HG02759 (cell line): ENCODE measurements at regions not wholly inside any gene's neighbourhood (a gene's known extent, or its start where the extent isn't known, plus 50 kb on each side); places are given as distances from the start of the nearest gene placed in this dataset.

ENCODE experiments used
- ATAC-seq: cut with Tn5 transposase; IDR thresholded peaks from one replicate; pipeline ENCODE4 v1.9.1; 2021; ENCODE audit warnings: mild to moderate bottlenecking, moderate library complexity; ENCODE audit not compliant: unreplicated experiment

GRCh38 chr6:37105148-37106050 lies 64.6 kb upstream of the PIM1 start:
- no peak for ATAC-seq

DNA sequence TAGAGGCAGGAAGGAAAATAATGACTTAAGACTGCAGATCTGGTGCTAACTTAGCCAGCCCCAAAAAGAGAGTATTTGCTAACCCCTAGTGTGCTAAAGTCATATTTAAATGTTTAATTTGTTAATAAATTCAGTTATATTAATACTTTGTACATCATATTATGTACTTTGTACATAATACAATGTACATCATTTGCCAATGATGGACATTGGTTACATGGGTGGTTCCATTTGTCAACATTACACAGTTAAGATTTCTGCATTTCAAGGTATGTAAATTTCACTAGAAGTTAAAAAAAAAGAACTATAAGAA lies 63.9 kb upstream of the PIM1 start:
- ATAC-seq: no peak

DNA sequence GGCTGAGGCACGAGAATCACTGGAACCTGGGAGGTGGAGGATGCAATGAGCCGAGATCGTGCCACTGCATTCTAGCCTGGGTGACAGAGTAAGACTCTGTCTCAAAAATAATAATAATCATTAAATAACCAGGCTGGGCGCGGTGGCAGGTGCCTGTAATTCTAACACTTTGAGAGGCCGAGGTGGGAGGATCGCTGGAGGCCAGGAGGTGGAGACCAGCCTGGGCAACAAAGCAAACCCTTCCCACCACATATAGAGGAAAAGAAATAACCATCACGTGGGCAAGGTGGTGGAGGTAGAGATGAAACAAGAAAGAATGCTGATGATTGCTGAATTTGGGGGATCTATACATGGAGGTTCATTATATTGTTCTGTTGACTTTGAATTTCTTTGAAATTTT lies 63.4 kb upstream of the PIM1 start:
- ATAC-seq: no peak

- ATAC-seq: no peak
These were observed 62.9 kb upstream of the PIM1 start for GRCh38 chr6:37106982-37107491.

GRCh38 chr6:37109714-37110499 lies 60.0 kb upstream of the PIM1 start:
- ATAC-seq: no peak

GRCh38 chr6:37110500-37111461 lies 59.2 kb upstream of the PIM1 start:
- ATAC-seq: no peak

DNA sequence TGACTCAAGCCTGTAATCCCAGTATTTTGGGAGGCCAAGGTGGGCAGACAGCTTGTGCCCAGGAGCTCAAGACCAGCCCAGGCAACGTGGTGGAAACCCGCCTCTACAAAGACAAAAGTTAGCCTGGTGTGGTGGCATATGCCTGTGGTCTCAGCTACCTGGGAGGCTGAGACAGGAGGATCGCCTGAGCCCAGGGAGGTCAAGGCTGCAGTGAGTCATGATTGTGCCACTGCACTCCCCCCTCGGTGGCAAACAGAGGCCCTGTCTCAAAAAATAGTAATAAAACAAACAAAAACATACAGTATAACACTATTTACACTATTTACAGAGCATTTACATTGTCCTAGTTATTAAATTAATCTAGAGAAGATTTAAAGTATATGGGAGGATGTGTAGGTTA lies 56.0 kb upstream of the PIM1 start:
- ATAC-seq: no peak

GRCh38 chr6:37114612-37115011 lies 55.3 kb upstream of the PIM1 start:
- ATAC-seq: no peak

DNA sequence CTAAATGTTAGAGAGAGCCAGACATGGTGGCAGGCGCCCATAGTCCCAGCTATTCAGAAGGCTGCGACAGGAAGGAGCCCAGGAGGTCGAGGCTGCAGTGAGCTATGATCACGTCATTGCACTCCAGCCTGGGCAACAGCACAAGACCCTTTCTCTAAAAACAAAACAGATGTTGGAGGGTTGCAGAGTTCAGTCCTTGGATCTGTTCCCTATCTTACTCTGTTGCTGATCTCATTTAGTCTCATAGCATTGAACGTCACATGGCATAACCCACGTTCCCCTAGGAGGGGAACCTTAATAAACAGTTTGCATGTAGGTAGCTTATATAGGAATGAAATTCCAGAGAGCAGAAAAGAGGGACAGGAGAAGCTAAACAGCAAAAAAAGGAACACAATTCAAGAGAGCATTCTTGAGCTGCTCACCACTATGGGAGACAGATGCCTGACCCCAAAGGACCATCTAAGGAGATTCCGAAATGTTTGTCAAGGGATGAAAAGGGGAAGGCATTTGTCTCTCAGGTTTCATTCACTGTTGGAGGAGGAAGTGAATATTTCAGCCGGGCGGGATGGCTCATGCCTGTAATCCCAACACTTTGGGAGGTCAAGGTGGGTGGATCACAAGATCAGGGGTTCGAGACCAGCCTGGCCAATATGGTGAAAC lies 54.6 kb upstream of the PIM1 start:
- ATAC-seq: no peak

DNA sequence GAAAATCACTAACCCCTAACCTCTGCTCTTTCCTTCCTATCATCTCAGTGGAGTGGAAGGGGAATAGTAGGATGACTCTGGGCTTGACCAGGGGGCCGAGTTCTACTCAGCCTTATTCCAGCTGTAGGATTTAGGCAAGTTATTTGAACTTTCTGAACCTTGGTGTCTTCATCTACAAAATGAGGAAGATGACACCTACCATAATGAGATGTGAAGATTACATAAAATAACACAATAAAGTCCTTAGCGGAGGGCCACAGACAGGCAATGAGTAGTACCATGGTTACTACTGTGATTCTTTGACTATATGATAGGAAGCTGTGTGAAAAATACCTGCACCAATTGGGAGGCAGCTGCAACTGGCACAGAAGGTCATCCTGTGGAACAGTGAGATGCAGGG lies 53.6 kb upstream of the PIM1 start:
- no peak for ATAC-seq

GRCh38 chr6:37119387-37119886 lies 50.5 kb upstream of the PIM1 start:
- ATAC-seq: no peak
